ENCODE measurements at regions not wholly inside any gene's neighbourhood (a gene's known extent, or its start where the extent isn't known, plus 50 kb on each side); places are given as distances from the start of the nearest gene placed in this dataset.
"Not testable (repeated sequence)": the region's sequence is repeated elsewhere in the genome, so short reads cannot be mapped to it uniquely, and the experiment has no call there.

- Histone ChIP-seq H3K27me3 (ENCODE audit: control insufficient read depth, insufficient read depth, low read length) (no peaks in the 10 kb centered on the region), H3K4me1 (ENCODE audit: control insufficient read depth, insufficient read depth, low read length) (no peaks in the 10 kb centered on the region), H3K4me3 (ENCODE audit: low read depth, low read length) (no peak overlapping the region), H3K36me3 (ENCODE audit: control insufficient read depth, insufficient read depth, low read length) (no peaks in the 10 kb centered on the region), H3K27ac (ENCODE audit: low read depth, low read length) (no peak overlapping the region), H3K9ac (ENCODE audit: low read length) (no peak overlapping the region), H3K9me3 (ENCODE audit: control insufficient read depth, insufficient read depth, low read depth, low read length) (no peaks in the 10 kb centered on the region)
Measured at GRCh38 chr9:25755951-25756350, 77.7 kb upstream of the TUSC1 start.

DNA sequence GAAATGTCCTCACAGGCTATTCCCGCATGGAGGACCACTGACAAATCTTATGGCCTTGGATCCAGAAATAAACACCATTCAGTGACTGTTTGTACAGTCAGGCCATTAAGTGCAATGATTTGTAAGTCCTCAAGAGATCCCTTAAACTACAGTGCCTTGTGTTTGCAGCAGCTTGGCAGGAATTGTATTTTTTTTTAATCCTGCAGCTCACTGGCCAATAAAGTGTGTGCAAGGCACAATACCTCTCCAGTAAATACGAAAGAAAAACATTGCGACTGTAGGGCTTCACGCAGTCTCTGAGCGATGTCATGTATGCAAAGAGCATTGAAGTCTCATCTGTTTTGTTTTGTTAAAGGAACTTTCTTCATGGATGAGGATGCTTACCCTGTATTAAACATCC, 74.2 kb upstream of the TUSC1 start:
- no peaks in the 10 kb centered on the region for H3K9me3 ChIP-seq (ENCODE audit: control insufficient read depth, insufficient read depth, low read depth, low read length)
- no peaks in the 10 kb centered on the region for H3K27me3 ChIP-seq (ENCODE audit: control insufficient read depth, insufficient read depth, low read length)
- H3K4me1 ChIP-seq (ENCODE audit: control insufficient read depth, insufficient read depth, low read length): no peaks in the 10 kb centered on the region
- H3K4me3 ChIP-seq (ENCODE audit: low read depth, low read length): no peak overlapping the region
- no peaks in the 10 kb centered on the region for H3K36me3 ChIP-seq (ENCODE audit: control insufficient read depth, insufficient read depth, low read length)
- no peak overlapping the region for H3K27ac ChIP-seq (ENCODE audit: low read depth, low read length)
- no peak overlapping the region for H3K9ac ChIP-seq (ENCODE audit: low read length)

GRCh38 chr9:25742256-25742655, 64.0 kb upstream of the TUSC1 start:
- H3K9me3 ChIP-seq (ENCODE audit: control insufficient read depth, insufficient read depth, low read depth, low read length): no peaks in the 10 kb centered on the region
- H3K36me3 ChIP-seq (ENCODE audit: control insufficient read depth, insufficient read depth, low read length): no peaks in the 10 kb centered on the region
- no peaks in the 10 kb centered on the region for H3K27me3 ChIP-seq (ENCODE audit: control insufficient read depth, insufficient read depth, low read length)
- no peak overlapping the region for H3K27ac ChIP-seq (ENCODE audit: low read depth, low read length)
- no peak overlapping the region for H3K4me3 ChIP-seq (ENCODE audit: low read depth, low read length)
- no peaks in the 10 kb centered on the region for H3K4me1 ChIP-seq (ENCODE audit: control insufficient read depth, insufficient read depth, low read length)
- H3K9ac ChIP-seq (ENCODE audit: low read length): no peak overlapping the region

- Histone ChIP-seq H3K27ac (ENCODE audit: low read depth, low read length) (no peak overlapping the region), H3K27me3 (ENCODE audit: control insufficient read depth, insufficient read depth, low read length) (no peaks in the 10 kb centered on the region), H3K4me3 (ENCODE audit: low read depth, low read length) (no peak overlapping the region), H3K9me3 (ENCODE audit: control insufficient read depth, insufficient read depth, low read depth, low read length) (peaks cover 15% of the 10 kb centered on the region), H3K36me3 (ENCODE audit: control insufficient read depth, insufficient read depth, low read length) (no peaks in the 10 kb centered on the region), H3K4me1 (ENCODE audit: control insufficient read depth, insufficient read depth, low read length) (no peaks in the 10 kb centered on the region), H3K9ac (ENCODE audit: low read length) (no peak overlapping the region)
Measured at GRCh38 chr9:25733336-25733982, 55.2 kb upstream of the TUSC1 start.

- H3K27ac ChIP-seq (ENCODE audit: low read depth, low read length); H3K36me3 ChIP-seq (ENCODE audit: control insufficient read depth, insufficient read depth, low read length); H3K9ac ChIP-seq (ENCODE audit: low read length); H3K4me3 ChIP-seq (ENCODE audit: low read depth, low read length); H3K4me1 ChIP-seq (ENCODE audit: control insufficient read depth, insufficient read depth, low read length); H3K27me3 ChIP-seq (ENCODE audit: control insufficient read depth, insufficient read depth, low read length): not testable (repeated sequence)
- H3K9me3 ChIP-seq (ENCODE audit: control insufficient read depth, insufficient read depth, low read depth, low read length): peaks cover 15% of the 10 kb centered on the region
Measured at GRCh38 chr9:25731895-25732794, 53.9 kb upstream of the TUSC1 start.
